ENCODE measurements at regions not wholly inside any gene's neighbourhood (a gene's known extent, or its start where the extent isn't known, plus 50 kb on each side); places are given as distances from the start of the nearest gene placed in this dataset.
"Not testable (repeated sequence)": the region's sequence is repeated elsewhere in the genome, so short reads cannot be mapped to it uniquely, and the experiment has no call there.

GRCh38 chr2:52703004-52703403 lies 1064.6 kb upstream of the CHAC2 start:
- DNase-seq (ENCODE audit: low spot score), result no peak

- no peak for DNase-seq (ENCODE audit: low spot score)
Measured at GRCh38 chr2:52698408-52698807, 1069.2 kb upstream of the CHAC2 start.

- DNase-seq (ENCODE audit: low spot score), result no peak
Measured at GRCh38 chr2:52697690-52698089, 1069.9 kb upstream of the CHAC2 start.

- no peak for DNase-seq (ENCODE audit: low spot score)
Measured at GRCh38 chr2:52695731-52696130, 1071.9 kb upstream of the CHAC2 start.

- no peak for DNase-seq (ENCODE audit: low spot score)
Measured at GRCh38 chr2:52686935-52687334, 1080.7 kb upstream of the CHAC2 start.

- DNase-seq (ENCODE audit: low spot score), result no peak
Measured at GRCh38 chr2:52676056-52676455, 1091.5 kb upstream of the CHAC2 start.

- DNase-seq (ENCODE audit: low spot score), result no peak
Measured at GRCh38 chr2:52668724-52669123, 1098.9 kb upstream of the CHAC2 start.

GRCh38 chr2:52659546-52659945 lies 1108.1 kb upstream of the CHAC2 start:
- no peak for DNase-seq (ENCODE audit: low spot score)

GRCh38 chr2:52658598-52658997 lies 1109.0 kb upstream of the CHAC2 start:
- no peak for DNase-seq (ENCODE audit: low spot score)

GRCh38 chr2:52639692-52640091 lies 1127.9 kb upstream of the CHAC2 start:
- no peak for DNase-seq (ENCODE audit: low spot score)

- no peak for DNase-seq (ENCODE audit: low spot score)
Measured at GRCh38 chr2:52632543-52632942, 1135.1 kb upstream of the CHAC2 start.

- no peak for DNase-seq (ENCODE audit: low spot score)
Measured at GRCh38 chr2:52629944-52630343, 1137.7 kb upstream of the CHAC2 start.

GRCh38 chr2:52629531-52629930 lies 1138.1 kb upstream of the CHAC2 start:
- DNase-seq (ENCODE audit: low spot score), result no peak

- no peak for DNase-seq (ENCODE audit: low spot score)
Measured at GRCh38 chr2:52622266-52622665, 1145.3 kb upstream of the CHAC2 start.

- DNase-seq (ENCODE audit: low spot score), result no peak
Measured at GRCh38 chr2:52613064-52613463, 1154.5 kb upstream of the CHAC2 start.

- no peak for DNase-seq (ENCODE audit: low spot score)
Measured at GRCh38 chr2:52611759-52612158, 1155.8 kb upstream of the CHAC2 start.

GRCh38 chr2:52608030-52608429 lies 1159.6 kb upstream of the CHAC2 start:
- no peak for DNase-seq (ENCODE audit: low spot score)

GRCh38 chr2:52597346-52597745 lies 1170.3 kb upstream of the CHAC2 start:
- no peak for DNase-seq (ENCODE audit: low spot score)

GRCh38 chr2:52594026-52594425 lies 1173.6 kb upstream of the CHAC2 start:
- DNase-seq (ENCODE audit: low spot score), result no peak

GRCh38 chr2:52584071-52584470 lies 1183.5 kb upstream of the CHAC2 start:
- DNase-seq (ENCODE audit: low spot score), result not testable (repeated sequence)

- no peak for DNase-seq (ENCODE audit: low spot score)
Measured at GRCh38 chr2:52572469-52572894, 1195.1 kb upstream of the CHAC2 start.

- no peak for DNase-seq (ENCODE audit: low spot score)
Measured at GRCh38 chr2:52571380-52572347, 1195.9 kb upstream of the CHAC2 start.

- DNase-seq (ENCODE audit: low spot score), result no peak
Measured at GRCh38 chr2:52570716-52571115, 1196.9 kb upstream of the CHAC2 start.

- no peak for DNase-seq (ENCODE audit: low spot score)
Measured at GRCh38 chr2:52563151-52563550, 1204.5 kb upstream of the CHAC2 start.
